Panc1 (cell line): ENCODE measurements at regions not wholly inside any gene's neighbourhood (a gene's known extent, or its start where the extent isn't known, plus 50 kb on each side); places are given as distances from the start of the nearest gene placed in this dataset.

ENCODE experiments used
- CTCF ChIP-seq: fragments of 450-650 bp; IDR thresholded peaks from 2 replicates; pipeline ENCODE4 v1.5.1; 2017; ENCODE audit warnings: mild to moderate bottlenecking
- POLR2AphosphoS5 ChIP-seq: IDR thresholded peaks from 2 replicates; pipeline ENCODE4 v1.6.1; 2012; ENCODE audit warnings: mild to moderate bottlenecking, low read depth, low read length, moderate library complexity
- REST ChIP-seq, 2 experiments: IDR thresholded peaks; 2 replicates each; pipeline ENCODE4 v1.6.1; 2011 to 2012; ENCODE audit warnings: low read depth in 2 of 2, control low read depth in 1 of 2, low read length in 1 of 2, mild to moderate bottlenecking in 1 of 2, moderate library complexity in 1 of 2; ENCODE audit not compliant: insufficient read depth in 1 of 2
- SIN3A ChIP-seq: IDR thresholded peaks from 2 replicates; pipeline ENCODE4 v1.6.1; 2012; ENCODE audit warnings: low read depth, mild to moderate bottlenecking, low read length, moderate library complexity, borderline replicate concordance; ENCODE audit not compliant: insufficient read depth
- TCF7L2 ChIP-seq: IDR thresholded peaks from 2 replicates; pipeline ENCODE4 v1.6.1; 2011; ENCODE audit warnings: mild to moderate bottlenecking, low read depth, low read length, inconsistent platforms

GRCh38 chr13:65929436-65929835, 1300.7 kb downstream of the PCDH9 start:
- no peak for TF ChIP-seq CTCF
- no peak for TF ChIP-seq POLR2AphosphoS5
- no peak for TF ChIP-seq SIN3A
- no peak for TF ChIP-seq REST (IDR thresholded peaks at IDR 0.05; ENCODE audit: insufficient read depth in 1 of 2, low read depth in 2 of 2, low read length in 1 of 2)
- no peak for TF ChIP-seq TCF7L2
